Glomerular visceral epithelial cell (primary cell): ENCODE measurements at regions not wholly inside any gene's neighbourhood (a gene's known extent, or its start where the extent isn't known, plus 50 kb on each side); places are given as distances from the start of the nearest gene placed in this dataset.
"Not testable (repeated sequence)": the region's sequence is repeated elsewhere in the genome, so short reads cannot be mapped to it uniquely, and the experiment has no call there.

Source experiments
- DNase-seq: peaks from one replicate; pipeline ENCODE4 v3.0.0-alpha.2; 2016; ENCODE audit errors: extremely low spot score

DNA sequence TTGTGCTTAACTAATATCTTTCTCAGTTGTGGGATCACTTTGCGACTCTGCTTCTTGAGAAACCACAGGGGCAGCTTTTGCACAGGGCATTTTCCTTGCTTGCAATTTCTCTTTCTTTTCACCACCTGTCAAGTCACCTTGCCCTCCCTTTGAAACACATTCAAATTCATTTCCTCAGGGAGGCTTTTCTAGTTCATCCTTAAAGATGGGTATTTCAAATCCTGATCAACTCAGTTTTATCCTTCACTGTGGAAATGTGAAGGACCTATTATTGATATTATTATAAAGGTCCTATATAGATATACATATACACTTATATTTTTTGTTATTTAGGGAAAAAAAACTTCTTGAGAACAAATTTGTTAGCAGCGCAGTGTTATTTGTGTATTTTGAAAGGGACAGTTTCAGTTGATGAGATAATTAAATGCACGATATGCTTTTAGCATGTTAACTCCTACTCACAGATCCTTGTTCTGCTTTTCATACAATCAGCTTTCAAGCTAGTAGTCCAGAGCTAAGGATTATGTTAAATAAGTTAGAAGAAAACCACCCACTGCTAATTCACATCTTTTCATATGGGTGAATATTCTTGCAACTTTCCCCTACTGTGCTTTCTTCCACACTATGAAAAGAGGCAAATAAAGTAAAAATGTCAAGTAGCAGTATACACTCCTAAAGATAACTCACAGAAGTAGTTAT lies 501.4 kb upstream of the RGS6 start:
- DNase-seq = no peak

DNA sequence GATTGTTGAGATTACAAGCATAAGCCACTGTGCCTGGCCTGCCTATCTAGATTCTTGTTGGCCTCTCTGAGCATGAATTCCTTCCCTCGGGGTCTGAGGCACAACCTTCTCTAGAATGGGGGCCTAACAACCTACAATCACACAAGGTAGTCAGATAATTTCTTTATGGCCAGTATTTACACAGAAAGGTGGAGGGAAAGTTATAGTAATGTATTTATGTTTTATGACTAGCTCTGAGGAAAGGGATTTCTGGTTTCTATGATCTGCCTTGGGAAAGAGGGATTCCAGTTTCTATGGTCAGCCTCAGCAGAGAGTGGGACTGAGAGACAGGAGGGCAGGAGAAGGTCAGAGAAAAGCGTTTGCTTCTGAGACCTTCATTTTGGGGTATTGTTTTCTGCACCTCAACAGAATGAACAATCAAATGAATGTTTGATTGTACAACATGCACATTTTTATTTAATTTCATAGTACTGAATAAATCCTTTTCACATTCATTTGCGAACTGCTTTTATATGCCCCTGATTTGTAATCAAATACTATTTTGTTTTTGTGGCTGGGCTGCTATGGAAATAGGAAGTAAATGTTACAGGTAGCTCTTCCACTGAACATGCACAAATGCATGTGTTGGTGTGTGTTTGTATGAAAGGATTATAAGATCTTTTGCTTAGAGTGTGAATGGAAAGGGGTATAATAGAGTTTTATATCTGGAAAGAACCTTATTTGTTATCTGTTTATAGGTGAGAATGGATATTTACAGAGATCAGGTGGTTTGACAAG lies 499.7 kb upstream of the RGS6 start:
- DNase-seq = no peak

DNA sequence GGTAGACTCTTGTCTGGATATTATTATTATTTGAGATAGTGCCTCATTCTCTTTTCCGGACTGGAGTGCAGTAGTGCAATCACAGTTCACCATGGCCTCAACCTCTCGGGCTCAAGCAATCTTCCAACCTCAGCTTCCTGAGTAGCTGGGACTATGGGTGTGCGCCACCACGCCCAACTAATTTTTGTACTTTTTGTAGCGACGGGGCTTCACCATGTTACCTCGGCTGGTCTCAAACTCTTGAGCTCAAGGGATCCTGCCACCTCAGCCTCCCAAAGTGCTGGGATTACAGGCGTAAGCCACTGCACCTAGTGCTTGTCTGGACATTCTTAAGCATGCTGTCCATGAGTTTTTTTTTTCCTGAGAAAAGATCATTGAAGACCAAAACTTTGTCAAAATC lies 498.9 kb upstream of the RGS6 start:
- DNase-seq = no peak

DNA sequence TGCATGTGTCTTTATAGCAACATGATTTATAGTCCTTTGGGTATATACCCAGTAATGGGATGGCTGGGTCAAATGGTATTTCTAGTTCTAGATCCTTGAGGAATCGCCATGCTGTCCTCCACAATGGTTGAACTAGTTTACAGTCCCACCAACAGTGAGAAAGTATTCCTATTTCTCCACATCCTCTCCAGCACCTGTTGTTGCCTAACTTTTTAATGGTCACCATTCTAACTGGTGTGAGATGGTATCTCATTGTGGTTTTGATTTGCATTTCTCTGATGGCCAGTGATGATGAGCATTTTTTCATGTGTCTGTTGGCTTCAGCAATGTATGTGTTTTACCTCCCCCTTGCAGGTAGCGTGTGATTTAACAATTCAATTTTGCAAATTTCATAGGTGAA lies 496.6 kb upstream of the RGS6 start:
- DNase-seq = not testable (repeated sequence)

DNA sequence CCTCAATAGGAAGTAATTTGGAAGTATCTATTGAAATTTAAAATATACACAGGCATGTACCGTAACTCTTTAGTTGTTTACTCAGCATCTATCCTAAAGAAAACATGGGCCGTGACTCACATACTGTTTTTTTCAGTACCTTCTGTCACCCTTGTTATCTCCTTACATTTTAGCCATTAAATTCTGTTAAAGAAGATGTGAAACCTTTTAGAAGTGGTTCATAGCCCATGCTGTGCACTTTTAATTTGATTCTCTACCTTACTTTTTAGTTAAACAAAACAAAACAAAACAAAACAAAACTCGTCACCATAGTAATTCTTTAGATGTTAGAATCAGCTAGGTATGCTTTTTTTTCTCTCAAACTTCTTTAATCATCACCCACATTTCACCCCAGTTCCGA lies 494.4 kb upstream of the RGS6 start:
- no peak for DNase-seq

DNA sequence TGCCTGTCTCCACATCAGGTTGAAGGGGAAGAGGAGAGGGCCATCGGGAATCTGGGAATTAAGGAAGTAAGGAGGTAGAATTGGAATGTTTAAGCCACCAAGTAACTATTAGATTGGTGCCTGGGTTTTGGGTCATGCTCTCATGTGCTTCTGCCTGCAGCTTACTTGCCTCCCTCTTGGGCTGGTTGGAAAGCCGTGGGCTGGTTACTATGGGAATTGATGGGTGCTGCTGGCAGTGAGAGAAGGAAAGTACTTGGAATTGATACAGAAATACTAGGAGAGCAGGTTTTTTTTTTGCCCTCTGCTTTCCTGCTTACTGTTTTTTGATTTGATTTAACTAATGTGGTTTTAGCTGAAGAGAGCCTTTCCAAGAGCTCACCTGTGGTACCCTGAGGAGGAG lies 493.5 kb upstream of the RGS6 start:
- peak; percentile 7 for DNase-seq

DNA sequence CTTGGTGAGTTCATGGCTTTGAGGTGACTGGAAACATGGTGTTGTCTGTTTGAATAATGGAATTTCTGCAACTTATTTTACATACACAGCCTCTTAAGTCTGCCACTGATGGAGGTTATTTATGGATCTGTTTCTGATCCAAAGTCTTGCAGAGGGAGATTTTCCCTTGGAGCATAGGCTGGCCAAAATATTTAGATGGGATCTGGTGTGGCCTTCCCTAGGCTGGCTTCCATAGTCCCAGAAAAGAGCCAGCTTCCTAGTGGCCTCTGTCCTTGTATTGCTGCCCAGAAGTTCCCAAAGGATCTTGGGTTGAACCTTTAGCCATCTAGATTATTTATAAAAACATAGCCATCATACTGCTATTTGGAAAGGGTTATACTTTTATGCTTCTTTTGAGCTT lies 491.1 kb upstream of the RGS6 start:
- no peak for DNase-seq

DNA sequence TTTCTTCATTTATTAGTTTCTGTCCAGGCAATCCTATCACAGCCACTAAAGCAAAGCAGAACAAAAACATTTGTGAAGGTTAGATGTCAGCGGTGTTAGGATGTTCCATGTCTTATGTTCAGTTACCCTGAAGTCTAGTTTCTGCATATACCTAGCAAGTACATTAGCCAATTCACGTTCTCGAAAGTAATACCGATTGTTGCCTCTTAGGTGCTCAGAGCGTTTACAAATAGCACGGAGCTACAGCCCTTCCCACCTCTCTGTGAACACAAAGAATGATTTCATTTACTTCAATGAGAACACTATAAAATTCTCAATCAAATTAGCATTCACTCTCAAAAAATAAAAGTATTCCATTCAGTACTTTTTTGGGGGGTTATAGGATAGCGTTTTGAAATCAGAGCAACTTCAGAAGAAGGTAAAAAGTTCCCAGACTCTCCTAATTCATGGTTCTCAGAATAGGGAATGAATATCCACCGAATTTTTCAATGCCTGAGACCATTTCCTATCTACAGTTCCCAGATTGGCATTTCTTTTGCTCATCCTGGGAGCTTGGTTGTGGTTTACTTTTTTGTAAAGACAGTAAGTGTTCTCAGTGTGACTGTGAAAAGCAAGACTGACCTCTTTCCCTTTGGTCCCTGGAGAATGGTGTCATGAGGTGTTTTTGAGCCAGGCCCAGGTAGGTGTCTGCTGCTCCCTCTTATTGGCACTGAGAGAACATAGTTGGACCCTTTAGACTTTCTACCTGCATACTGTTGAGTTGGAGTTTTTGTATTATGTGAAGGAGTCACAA lies 488.0 kb upstream of the RGS6 start:
- no peak for DNase-seq

DNA sequence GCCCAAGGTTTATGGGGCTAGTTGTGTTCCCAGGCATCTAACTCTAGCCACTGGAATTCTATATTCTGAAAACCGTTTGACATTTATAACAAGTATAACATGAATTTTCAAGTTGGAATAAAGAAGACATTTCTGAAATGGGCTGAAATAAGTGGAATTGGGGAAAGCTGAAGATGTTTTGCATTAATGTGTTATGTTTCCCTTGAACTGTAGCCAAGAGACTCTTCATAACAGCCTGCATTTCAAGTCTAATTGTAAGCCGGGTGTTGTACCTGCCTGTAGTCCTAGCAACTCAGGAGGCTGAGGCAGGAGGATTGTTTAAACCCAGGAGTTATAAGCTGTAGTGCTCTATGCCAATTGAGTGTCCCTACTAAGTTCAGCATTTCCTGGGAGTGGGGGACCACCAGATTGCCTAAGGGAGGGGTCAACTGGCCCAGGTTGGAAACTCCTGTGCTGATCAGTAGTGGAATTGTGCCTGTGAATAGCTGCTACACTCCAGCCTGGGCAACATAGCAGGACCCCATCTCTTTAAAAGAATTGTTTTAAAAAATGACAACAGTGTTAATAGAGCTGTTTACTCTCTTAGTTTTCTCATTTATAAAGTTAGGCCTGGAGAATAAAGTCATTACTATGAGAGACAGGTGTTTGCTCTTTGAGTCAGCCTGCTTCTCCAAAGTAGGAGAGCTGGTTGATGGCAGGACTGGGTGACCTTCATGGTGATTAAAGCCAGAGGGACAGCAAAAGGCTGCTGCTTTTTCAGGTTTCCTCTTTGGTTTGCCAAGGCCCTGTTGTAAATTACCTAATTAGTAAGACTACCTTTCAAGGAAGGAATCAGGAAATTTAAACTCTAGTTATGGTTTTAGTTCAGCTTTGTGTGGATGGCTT lies 483.6 kb upstream of the RGS6 start:
- DNase-seq = no peak

DNA sequence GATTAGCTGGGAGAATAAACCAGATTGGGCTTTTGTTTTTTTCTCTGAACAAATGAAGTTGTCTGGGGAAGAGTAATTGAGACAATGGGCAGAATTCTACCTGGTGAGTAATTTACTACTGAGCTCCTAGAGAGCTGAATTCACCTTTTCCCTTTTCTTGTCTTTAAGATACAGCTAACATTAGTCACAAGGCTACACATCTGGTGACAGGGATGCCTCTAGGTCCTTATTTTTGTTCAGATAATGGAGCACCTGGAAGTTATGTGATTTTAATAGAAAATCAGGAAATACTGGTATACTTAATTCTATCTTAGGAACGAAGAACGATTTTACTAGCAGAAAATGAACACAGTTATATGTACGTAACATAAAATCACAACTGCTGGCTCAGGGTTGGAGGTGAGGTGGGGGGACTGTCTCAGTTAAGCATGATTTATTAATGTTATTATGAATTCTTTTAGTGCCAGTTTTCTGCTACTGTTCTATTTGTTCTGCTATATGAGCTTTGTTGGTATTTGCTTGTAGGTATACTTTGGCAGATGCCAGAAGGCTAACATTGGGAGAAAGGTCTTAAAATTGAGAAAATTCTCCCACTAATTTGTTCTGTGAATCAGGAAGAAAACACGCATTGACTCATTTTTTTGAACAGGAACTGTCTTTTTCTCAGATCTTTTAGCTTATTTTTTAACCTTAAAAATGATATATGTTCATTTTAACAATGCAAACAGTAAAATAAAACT lies 482.7 kb upstream of the RGS6 start:
- DNase-seq = no peak

DNA sequence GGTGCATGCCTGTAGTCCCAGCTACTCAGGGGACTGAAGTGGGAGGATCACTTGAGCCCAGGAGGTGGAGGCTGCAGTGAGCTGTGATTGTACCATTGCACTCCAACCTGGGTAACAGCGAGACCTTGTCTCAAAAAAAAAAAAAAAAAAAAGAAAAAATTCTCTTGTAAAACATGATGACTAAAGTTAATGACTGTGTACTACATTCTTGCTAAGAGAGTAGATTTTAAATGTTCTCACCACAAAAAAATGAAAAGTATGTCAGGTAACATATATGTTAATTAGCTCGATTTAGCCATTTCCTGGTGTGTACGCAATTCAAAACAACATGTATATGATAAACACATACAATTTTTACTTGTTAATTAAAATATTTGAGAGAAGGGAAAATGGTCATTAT lies 480.7 kb upstream of the RGS6 start:
- DNase-seq = no peak

DNA sequence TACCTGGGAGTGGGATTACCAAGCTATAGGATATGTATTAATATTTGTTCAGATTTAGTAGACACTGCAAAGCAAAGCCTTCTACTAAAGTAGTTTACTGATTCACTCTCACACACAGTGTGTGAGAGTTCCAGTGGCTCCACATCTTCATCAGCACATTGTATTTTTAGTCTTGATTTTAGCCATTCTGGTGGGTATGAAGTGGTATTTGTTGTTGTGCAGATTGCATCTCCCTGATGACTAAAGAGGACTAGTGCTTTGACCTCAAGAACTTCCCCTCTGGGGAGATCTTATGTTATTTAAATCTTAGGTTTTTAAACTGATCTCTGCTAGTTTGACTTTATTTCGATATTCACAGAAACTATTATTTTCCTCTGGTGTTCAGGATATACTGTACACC lies 479.7 kb upstream of the RGS6 start:
- no peak for DNase-seq

DNA sequence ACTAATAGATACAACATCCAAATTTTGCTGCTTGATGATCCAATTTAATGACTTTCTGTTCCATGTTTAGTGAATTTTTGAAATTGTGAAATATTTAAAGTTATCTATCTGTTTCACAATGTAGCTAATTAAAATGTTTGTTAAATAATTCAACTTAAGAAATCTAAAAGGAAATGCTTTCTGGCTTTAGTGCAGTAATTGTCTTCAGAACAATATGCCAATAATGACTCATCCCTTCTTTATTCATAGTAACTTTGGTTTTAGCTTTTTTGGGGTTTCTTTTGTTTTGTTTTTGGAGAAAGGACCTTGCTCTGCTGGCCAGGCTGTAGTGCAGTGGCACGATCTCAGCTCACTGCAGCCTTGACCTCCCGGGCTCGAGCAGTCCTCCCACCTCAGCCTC lies 479.2 kb upstream of the RGS6 start:
- DNase-seq = no peak

DNA sequence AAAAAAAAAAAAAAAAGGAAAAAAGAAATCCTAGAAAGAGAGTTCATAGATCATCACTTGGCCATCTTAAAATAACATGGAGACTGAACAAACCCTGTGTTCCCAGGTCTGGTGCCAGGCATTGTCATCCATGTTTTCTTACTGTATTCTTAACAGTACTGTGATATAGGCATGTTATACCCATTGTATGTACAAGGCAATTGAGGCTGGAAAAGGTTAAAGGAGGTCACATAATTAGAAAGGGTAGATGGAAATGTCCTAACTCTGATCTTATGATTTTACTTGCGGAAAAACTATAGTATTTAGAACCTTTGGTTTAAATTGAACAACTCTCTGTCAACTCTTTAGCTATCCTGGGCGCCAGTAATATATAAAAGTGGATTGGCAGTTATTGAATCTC lies 478.2 kb upstream of the RGS6 start:
- no peak for DNase-seq

DNA sequence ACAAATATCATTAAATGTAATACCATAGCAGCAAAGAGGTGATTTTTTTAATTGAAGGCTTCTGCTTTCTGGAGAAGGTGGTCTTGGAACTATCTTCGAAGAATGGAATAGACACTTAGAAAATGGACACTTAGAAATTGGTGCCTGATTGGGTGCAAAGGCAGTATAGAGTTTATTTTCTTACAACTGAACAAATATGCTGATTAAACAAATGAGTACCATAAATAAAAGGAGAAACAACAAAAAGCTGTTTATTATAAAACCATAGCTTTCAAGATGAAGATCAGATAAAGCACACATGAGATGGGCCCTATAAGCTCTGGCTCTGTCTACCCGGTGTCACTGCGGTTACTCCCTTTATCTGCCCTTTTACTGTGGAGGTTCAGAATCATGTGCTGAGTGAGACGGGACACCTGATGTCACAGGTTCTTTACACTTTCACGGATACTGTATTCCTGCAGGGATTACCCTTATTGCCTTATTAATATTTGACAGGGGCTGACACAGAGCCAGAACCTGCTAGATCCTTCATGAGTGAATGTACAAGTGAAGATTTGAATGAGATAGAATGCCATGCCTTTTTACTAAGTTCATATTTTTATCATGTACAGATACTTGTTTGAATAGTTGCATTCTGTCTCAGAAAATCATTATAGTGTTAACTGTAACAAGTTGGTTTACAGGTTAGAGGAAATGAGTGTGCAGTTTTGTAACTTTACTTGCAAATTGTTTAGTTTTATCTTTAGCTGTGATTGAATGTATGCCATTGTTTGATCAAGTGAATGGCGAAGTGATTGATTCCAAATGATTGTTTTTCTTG lies 477.5 kb upstream of the RGS6 start:
- peak; percentile 27 for DNase-seq

DNA sequence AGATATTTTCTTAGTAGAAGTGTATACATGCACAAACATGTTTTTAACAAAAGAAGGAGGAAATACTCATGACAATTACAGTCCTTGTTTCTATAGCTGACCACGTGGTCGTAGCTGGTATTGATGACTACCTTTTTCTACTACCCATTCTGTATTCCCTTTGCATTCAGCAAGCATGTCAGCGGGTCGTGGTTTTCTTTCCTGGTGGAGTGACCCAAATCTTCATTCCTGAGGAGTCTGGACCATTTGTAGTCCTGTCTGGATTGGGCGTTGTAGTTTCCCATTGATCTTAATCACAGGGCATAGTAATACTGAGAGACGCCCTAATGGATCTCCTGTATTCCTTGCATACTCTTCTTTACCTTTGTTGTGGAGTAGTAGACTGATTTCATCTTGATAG lies 472.1 kb upstream of the RGS6 start:
- DNase-seq = no peak

DNA sequence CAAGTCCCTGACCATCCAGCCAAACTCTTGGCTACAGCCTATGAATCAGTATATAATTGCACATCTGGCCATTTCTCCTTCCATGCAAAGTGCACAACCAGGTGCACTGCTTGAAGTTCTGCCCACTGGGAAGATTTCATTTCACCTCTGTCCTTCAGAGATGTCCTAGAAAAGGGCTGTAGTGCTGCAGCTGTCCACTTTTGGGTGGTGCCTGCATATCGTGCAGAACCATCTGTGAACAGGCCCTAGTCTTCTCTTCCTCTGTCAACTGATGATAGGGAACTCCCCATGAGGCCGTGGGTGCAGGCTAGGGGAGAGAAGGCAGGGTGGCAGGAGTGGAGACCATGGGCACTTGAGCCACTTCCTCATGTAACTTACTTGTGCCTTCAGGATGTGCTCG lies 470.6 kb upstream of the RGS6 start:
- not testable (repeated sequence) for DNase-seq

DNA sequence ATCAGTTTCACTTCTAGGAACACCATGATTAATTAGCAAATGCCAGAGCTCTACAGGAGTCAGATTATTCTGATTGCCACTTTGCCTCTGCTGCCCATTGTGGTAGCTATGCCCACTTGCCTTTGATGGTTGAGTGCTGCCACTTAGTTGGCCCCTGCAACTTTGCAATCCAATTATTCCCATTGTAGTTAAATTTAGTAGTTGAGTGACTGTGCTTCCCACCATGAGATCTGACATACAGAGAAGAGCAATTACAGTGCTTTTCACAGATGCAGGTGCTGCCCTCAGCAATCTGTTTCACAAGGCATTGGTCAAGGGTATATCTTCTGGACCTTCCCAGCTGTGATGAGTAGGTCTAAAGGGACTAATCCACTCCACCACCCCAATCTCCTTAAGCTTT lies 468.4 kb upstream of the RGS6 start:
- DNase-seq = no peak

DNA sequence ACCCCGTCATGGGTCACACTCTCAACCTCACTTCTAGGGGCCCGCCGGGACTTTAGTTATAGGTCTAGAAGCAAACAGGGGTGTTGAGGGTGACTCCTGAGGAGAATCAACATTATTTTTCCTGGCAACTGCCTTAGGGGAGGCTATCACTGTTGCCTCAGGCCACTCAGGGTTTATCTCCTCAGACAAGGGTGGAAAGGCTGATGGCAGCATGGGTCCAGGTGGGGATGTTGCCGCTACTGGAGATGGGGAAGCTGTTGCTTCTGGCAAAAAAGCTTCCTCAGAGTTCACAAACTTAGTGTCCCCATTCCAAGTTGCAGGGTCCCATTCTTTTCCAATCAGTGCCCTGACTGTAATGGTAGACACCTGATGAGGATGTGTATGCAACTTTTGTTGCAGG lies 467.4 kb upstream of the RGS6 start:
- DNase-seq = no peak

DNA sequence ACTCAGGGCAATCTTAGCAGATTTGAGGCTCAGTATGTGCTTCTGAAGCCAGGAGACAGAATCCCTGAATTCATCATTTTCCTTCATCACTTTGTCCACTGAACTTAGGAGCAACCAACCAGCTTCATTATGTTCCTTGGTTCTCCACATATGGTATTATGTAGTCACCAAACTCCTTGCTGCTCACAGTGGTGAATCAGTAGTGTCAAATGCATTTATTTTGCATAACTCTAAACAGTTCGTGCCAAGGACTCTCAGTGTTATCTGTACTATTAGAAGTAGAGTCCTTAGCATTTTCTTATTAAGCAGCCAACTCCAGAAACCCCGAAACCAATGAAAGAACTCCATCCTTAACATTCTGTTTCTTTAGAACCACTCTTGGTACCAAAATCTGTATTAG lies 466.9 kb upstream of the RGS6 start:
- DNase-seq = no peak
